ENCODE measurements at regions not wholly inside any gene's neighbourhood (a gene's known extent, or its start where the extent isn't known, plus 50 kb on each side); places are given as distances from the start of the nearest gene placed in this dataset.

DNA sequence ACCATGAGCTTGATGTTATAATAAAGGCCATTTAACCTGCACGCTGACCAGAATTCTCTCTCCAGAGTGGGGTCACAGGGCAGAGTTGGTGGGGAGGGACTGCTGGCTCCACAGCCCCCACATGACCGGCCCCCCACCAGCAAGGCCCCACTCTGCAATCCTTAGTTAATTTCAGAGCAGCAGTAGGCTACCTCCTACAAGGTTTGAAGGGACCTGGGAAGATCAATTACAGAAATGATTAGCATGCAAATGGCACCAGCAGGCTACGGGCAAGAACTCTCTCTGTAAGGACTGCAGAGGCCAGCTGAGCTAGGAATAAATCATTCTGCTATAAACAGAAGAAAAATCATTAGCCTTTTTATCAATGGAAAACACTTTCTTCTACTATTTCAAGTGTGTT, 135.3 kb downstream of the C1D start:
- DNase-seq: no peak

DNA sequence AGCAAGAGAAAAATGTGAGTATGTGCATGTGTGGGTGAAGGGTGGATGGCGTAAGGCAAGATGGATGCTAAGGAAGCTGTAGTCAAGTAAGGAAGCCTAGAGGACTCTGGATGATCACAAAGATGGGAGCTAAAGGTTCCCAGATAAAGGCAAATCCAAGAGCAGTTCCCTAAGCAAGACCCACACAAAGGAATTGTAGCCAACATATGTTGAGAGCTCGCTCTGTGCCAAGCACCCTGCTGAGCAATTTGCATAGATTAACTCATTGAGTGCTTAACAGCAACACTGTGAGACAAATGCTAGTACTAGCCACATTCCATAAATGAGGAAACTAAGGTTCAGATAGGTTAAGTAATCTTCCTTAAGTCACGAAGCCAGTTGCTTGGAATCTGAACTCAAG, 132.6 kb downstream of the C1D start:
- no peak for DNase-seq

DNA sequence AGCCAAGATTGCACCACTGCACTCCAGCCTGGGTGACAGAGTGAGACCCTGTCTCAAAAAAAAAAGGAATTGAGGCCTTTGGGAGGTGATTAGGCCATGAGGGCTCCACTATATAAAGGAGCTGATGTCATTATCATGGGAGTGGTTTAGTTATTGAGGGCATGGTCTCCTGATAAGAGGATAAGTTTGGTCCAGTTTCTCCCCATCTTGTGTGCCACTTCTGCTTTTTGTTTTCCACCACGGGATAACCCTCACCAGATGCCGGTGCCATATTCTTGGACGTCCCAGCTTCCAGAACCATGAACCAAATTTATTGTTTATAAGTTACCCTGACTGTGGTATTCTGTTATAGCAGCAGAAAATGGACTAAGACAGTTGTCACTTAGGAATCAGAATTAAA, 125.8 kb downstream of the C1D start:
- peak; percentile 96 for DNase-seq

DNA sequence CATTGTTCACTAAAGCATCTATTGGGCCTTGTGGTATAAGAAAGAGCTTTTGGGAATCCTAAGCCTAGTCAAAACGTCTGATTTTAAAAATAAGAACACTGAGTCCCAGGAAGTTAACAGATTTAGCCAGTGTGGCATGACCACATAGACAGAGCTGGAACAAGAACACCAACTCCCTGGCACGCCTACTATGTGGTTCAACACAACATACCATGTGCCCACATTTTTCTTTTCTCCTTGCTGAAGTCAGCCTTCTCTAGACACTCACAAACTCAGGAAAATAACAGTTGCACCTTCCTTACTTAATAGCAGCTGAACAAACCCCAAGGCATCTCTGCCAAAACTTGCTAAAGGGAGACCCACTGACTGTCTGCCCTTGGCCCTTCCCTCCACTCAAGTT, 124.8 kb downstream of the C1D start:
- DNase-seq: no peak

DNA sequence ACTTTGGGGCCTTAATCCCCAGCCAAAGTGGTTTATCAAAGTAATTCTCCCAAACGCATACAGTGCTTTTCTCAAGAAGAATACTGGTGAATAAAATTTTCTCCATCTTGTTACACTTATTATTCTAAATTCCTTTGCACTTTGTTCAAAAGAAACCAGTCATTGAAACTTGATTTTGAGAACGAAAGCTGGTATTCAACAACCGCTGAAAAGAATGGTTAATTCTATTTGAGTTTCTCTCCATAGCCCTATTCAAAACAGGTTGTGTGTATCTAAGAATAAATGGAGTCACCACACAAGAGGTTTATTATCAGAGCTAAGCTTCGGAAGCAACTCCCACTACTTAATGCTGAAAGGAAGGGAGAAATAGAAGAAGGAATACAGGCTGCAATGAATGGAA, 117.7 kb downstream of the C1D start:
- no peak for DNase-seq

DNA sequence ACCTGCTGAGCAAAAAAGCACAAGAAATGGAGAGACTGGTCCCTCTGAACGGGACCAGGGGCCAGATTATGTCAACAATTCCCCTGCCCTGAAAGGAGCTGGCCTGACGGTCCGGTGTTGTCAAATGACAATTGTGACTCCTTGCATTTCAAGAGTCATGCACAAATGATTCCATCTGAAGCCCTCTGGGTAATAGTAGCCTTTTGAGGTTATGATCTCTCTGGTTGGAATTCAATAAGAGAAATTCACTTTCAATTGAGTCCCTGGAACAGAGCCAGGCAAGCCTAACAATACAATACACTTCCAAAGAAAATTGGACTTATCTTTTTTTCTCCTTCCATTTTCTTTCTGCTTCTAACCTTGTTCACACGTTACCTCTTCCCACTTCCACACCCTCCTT, 116.9 kb downstream of the C1D start:
- DNase-seq: no peak

DNA sequence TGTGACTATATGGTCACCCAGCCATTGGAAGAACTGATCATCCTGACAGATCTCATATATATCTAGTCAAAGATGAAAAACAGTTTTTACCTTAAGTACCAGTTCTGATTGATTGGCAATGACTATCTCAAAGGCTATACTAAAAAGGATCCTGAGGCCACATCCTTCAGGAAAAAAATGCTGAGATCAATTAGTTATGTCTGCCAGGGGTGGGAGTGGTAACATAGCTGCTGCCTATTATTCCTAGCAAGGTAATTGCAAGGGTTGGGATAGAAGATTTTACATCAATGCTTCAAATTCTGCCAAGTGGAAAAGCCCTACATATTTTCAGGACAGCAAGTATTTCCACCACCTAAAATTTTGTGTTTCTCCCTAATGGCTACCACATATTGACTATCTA, 114.7 kb downstream of the C1D start:
- no peak for DNase-seq

DNA sequence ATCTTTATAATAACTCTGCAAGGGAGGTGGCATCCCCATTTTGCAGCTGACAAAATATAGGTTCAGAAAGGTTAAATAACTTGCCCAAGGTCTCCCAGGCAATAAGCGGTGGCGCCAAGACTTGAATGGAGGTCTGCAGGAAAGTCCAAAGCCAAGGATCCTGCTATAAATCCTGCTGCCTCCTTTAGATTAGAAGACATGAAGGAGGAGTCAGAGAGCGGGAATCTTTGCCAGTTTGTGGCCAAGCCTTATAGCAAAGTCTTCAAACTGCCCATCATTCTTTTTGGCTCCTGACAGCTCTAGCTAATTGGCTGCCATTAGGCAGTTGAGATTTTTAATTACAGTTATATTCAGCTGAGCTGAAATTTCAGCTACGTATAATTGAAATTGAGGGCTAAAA, 114.3 kb downstream of the C1D start:
- no peak for DNase-seq

DNA sequence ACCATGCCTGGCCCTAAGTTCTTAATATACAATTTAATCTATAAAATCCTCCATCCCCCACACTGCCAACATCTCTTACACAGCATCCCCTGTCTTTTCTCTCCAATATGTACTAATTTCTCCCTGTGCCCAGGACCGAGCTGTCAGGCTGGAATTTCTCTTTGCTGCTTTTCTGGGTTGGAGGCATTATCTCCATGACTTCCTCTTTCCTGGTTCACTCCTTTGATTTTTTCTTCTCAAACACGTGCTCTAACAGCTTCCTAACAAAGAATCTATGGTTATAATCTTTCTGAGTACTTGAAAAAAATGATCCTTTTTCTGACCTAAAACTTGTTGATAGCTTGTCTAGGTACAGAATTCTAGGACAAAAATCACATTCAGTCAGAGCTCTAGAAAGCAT, 112.8 kb downstream of the C1D start:
- DNase-seq: no peak

DNA sequence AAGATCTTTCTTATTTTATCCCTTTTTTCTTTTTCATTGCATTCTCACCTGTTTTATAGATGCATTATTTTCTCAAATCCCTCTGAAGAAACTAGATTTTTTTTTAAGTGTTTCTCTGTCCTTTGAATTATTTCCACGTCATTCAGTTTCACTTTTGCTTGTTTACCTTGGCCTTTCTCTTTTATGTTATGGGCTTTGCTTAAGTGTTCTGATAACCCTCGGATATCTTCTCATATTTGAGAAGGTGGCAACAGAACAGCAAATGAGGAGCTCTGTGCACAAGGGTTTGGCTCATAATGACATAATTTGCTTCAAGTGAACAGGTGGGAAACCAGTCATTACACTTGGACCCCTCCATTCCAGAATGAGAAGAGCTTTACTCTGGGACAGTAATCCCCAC, 111.9 kb downstream of the C1D start:
- DNase-seq: no peak

DNA sequence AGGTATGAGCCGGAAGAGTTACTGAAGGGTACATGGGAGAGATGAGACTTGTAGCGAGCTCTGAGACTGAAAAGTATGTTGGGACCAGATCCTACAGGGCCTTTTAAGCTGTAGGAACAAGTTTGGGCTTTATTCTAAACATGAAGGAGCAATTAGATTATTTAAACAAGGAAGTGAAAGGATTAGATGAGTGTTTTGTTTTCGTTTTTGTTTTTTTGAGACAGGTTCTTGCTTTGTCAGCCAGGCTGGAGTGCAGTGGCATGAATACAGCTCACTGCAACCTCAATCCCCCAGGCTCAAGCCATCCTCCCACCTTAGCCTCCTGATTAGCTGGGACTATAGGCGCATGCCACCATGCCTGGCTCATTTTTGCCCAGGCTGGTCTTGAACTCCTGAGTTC, 110.7 kb downstream of the C1D start:
- DNase-seq: no peak

DNA sequence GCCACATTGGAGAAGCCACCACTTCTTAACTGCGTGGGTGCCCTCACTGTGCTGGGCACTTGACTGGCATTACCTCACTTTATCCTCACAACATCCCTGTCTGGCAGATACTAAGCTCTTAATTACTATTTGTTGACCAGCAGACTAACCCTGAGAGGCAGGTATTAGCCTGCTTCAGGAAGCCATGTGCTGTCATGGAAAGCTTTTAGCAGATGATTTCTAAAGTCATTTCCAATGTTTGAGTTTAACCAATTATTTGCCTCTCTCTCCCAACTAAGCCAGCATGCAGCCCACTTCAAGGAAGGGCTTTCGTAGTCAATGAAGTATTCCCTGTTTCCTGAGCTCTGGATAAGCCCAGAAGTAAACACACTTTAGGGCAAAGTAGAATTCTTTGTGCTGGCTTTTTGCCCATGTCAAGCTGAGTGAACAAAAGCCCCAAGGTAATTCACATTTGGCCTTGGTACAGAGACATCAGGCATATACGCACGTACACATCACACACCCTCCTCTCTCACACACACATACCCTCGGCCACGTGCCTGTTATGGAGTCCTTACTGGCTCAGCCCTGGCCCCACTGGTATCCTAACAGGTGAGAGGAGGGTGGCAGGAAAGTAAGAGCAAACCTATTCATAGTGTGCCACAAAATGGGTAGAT, 108.6 kb downstream of the C1D start:
- no peak for DNase-seq

DNA sequence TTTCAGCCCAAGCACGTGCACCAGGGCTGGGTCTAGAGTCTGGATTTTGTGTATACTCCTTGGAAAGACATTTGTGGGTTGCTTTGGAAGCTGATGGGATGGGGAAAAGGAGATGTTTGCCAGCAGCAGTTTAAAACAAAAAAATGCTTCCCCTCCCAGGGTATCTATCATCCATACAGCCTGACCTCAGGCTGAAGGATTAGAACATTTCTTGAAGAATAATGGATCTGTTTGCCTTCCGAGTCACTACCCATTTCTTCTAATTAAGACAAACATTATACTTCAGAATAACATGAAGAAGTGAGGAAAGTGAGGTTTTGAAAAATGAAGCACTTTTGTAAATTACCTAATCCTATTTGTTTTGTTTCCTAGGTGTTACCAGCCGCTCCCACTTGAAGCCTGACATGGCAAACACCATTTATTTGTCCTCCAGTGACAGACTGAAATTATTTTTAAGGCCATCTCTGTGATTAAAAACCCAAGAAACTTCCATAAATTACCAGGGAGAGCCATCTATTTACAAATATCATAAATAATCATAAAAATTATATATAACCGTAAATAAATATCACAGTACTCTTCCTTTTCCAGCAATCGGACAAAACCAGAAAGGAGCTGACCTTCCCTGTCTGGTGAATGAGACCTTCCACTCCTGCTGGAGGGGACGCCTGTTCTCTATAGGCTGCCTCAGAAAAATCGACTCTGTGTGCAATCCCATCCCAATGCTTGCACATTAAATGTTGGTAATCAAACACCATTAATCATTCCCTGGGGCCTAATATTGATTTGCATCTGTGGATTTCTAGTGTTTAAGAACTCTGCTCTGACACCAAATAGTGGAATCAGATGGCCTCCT, 106.8 kb downstream of the C1D start:
- DNase-seq: no peak

DNA sequence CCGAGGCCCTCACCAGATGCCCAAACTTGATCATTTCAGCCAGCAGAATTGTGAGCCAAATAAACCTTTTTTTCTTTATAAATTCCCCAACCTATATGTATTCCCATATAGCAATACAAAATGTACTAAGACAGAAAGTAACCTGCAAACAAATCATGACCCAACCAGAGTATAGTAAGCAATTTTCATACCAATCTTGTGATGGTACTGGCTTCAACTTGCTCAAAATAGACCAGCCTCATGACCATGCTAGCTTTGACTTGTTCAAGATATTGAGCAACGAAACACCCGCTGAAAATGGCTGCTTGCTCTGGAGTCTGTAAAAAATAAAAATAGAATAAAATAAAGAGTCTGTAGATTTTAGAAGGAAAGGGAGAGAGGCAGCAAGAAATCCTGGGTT, 97.6 kb downstream of the C1D start:
- DNase-seq: no peak

DNA sequence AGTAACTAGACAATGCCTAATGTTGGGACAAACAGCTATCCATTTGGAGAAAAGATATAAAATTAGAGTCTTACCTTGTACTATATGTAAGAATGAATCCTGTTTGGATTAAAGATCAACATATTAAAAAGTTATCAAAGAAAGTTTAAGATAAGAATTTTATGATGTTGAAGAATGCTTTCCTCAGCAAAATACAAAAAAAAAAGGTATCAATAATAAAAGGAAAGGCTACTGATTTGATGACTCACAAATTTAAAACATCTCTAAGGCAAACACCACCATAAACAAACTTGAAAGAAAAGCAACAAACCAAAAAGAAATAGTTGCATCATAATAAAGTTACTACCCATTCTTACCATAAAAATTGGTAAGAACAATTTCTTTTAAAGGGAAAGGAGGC, 92.7 kb downstream of the C1D start:
- no peak for DNase-seq

DNA sequence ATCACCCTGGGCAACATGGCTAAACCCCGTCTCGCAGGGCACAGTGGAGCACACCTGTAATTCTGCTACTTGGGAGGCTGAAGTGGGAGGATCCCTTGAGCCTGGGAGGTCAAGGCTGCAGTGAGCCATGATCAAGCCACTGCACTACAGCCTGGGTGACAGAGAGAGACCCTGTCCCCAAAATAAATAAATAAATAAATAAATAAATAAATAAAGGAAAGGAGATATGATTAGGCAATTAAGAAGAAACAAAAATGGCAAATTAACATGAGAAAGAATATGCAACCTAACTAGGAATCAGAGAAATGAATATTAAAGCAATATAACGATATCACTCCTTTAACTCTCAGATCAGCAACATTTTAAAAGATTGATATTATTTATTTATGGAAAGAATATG, 92.3 kb downstream of the C1D start:
- DNase-seq: no peak

DNA sequence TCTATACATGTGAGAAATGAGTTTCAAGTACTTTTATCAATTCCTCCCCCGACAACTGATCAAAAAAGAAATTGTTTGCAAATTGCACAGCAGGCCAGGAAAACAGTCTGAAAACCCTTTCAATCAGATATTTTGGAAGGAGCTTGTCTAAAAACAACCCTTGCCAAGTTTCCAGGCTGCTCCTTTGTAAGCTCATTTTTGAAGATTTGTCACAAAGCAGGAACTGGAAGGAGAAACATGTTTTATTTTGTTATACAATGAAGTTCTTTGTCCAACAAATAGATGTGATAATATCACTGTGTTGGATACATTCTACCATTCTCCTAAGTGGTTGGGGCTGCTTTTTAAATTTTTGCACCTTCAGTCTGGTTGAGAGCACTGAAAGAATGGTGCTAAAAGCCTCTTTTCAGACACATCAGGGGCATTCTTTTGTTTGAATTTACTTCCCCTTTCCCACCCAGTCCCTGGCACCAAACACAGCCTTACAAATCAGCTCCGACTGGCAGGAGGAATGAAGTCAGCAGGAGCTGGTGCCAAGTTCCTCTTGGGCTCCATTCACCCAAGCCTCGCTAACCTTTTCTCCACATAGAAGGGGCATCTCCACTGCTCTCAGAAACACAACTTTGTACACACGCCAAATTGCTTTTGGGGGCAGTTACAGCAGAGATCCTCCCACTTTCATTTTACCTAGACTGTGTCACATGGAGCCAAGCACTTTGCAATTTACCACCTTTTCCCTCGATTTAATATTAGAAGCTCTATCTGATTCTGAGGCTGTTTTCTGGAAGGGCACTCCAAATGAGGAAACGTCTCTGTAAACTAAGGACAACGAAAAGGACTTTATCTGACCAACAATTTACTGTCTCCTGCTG, 88.0 kb downstream of the C1D start:
- DNase-seq: peak; percentile 22

DNA sequence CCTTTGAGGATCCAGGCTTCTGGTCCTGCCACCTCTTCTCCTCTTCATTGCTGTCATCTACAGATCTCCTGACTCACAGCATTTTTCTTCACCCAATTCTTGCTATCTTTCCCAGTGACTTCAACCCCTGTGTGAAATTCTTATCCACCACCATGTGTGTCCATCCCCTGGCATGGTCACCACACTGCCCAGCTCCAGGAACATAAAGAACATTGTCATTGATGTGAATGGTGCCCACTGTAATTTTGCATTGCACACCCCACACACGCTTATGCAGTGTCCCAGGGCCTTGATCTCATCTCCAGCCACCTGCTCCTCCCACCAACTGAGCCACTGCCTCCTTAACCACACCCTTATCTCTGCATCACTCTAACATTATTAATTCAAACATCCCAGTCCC, 85.3 kb downstream of the C1D start:
- DNase-seq: no peak

DNA sequence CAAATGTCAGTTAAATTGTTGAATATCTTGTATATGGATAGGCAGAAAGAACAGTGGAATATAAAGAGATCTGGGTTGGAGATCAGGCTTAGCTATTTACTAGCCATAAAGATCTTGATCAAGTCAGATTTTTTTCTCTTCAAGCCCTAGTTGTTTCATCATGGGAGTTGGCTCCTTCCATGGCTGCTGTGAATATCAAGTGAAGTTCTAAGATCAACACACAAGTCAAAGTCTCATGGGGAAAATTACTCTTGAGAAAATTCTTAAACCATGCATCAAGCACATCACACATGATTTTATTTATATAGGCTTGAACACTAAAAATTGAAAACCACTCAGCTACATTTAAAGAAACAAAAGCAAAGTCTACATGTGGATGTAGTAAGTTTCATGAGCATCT, 79.8 kb downstream of the C1D start:
- no peak for DNase-seq

DNA sequence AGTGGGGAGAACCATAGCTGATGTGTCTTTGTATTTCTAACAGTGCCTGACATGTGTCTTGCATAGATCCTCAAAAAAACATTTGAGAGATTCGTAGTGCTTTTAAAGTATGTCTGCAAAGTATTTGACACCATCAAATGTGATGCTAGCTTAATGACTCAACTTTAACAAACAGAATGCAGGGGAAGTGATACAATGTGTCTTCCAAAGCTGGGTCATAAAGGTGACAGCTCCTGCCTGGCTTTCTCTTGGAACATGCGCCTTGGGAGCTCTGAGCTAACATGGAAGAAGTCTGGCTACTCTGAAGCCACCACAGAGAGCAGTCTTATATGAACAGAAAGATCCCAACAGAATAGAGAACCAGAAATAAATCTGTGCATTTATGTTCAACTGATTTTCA, 78.2 kb downstream of the C1D start:
- DNase-seq: no peak

DNA sequence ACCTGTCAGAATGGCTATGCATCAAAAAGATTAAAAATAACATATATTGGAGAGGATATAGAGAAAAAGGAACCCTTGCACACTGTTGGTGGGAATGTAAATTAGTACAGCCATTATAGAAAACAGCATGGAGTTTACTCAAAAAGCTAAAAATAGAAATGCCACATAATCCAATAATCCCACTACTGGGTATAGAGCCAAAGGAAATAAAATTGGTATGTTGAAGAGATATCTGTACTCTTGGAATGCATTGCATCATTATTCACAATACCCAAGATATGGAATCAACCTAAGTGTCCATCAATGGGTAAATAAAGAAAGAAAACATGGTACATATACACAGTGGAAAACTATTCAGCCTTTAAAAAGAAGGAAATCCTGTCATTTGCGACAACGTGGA, 77.2 kb downstream of the C1D start:
- no peak for DNase-seq

DNA sequence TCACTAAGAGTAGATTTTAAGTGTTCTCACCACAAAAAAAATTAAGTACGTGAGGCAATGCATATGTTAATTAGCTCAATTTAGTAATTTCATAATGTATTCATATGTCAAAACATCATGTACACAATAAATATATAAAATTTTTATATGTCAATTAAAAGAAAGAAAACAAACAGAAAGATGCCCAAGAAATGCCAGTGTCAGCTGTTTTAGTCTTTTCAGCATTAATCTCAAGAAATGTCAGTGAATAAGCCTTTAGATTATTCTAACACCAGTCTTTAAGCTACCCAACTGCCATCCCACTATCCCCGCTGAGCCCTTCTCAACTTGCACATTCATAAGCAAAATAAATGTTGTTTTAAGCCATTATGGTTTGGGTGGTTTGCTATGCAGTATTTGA, 76.5 kb downstream of the C1D start:
- DNase-seq: no peak
